K562 (cell line): ENCODE measurements at regions not wholly inside any gene's neighbourhood (a gene's known extent, or its start where the extent isn't known, plus 50 kb on each side); places are given as distances from the start of the nearest gene placed in this dataset.

ENCODE experiments used
- ATAC-seq: fragments of 200-7000 bp; cut with Tn5 transposase; 3 replicates; pipeline ENCODE4 v1.9.1; 2020; ENCODE audit warnings: moderate library complexity
- BruUV-seq: library from RNA; stranded (reverse); fragments of 400-500 nt; replicated peaks from 2 replicates; lab custom pipeline; 2021; lab: Mats Ljungman, UMichigan
- CTCF ChIA-PET: fragments of 300-600 bp; formaldehyde crosslinking; extraction: SDS; loops from one replicate; lab custom pipeline; 2021; ENCODE audit warnings: low intra/inter-chr PET ratio; lab: Yijun Ruan, JAX
- POLR2A ChIA-PET: fragments of 300-600, 350-650 bp; sonication (Branson Sonifier 250); formaldehyde crosslinking; extraction: SDS; loops from one replicate; lab custom pipeline; 2021; ENCODE audit warnings: antibody characterized with exemption, inconsistent platforms; lab: Yijun Ruan, JAX
- DNase-seq, 4 experiments: peaks; one replicate each; pipeline versions ENCODE4 v3.0.0 to v3.0.0-alpha.2; 2011 to 2018; ENCODE audit warnings: low spot score in 3 of 4, mixed read lengths in 3 of 4; ENCODE audit errors: extremely low read depth in 1 of 4
- FAIRE-seq: peaks from 2 replicates; lab custom pipeline; 2011; peaks lifted over from hg19 to GRCh38; lab: Jason Lieb, UNC
- H2AFZ ChIP-seq: 2 replicates; pipeline ENCODE4 v1.6.0; 2011; ENCODE audit warnings: low read depth, low read length, control low read depth, inconsistent platforms
- H3K27ac ChIP-seq: fragments of 200-600 bp; 3 replicates; pipeline ENCODE4 v1.8.0; 2011; ENCODE audit warnings: low read depth, mild to moderate bottlenecking, control low read depth, inconsistent platforms, low read length, moderate library complexity, mixed read lengths; ENCODE audit errors: extremely low read depth
- H3K27me3 ChIP-seq, 2 experiments: fragments of 300-600 bp in 1 of 2; 2 replicates in 1 of 2; 3 replicates in 1 of 2; pipeline versions ENCODE4 v1.6.0 to v1.8.0; 2011; ENCODE audit warnings: inconsistent platforms in 2 of 2, low read length in 2 of 2, mild to moderate bottlenecking in 1 of 2, mixed read lengths in 1 of 2, moderate library complexity in 1 of 2; ENCODE audit not compliant: control insufficient read depth in 2 of 2, insufficient read depth in 2 of 2
- H3K36me3 ChIP-seq: fragments of 300-600 bp; 3 replicates; pipeline ENCODE4 v1.8.0; 2011; ENCODE audit warnings: mild to moderate bottlenecking, low read length, inconsistent platforms; ENCODE audit not compliant: control insufficient read depth, insufficient read depth
- H3K4me1 ChIP-seq, 2 experiments: fragments of 200-600 bp in 1 of 2; replicated peaks in 1 of 2; 2 replicates in 1 of 2; 3 replicates in 1 of 2; pipeline versions ENCODE4 v1.5.1 to v1.8.0; 2011; ENCODE audit warnings: inconsistent platforms in 2 of 2, low read length in 2 of 2, mild to moderate bottlenecking in 1 of 2, mixed read lengths in 1 of 2, moderate library complexity in 1 of 2; ENCODE audit not compliant: control insufficient read depth in 2 of 2, insufficient read depth in 2 of 2
- H3K4me2 ChIP-seq: 2 replicates; pipeline ENCODE4 v1.6.1; 2011; ENCODE audit warnings: low read length, control low read depth, inconsistent platforms, mixed read lengths; ENCODE audit not compliant: insufficient read depth
- H3K4me3 ChIP-seq: fragments of 200-600 bp; sonication (generic), shearing (Covaris generic); 2 replicates; pipeline ENCODE4 v1.5.1; 2016; ENCODE audit warnings: control low read depth, inconsistent platforms
- H3K79me2 ChIP-seq: fragments of 200-600 bp; 3 replicates; pipeline ENCODE4 v1.8.0; 2011; ENCODE audit warnings: low read length, inconsistent platforms; ENCODE audit not compliant: control insufficient read depth, insufficient read depth
- H3K9ac ChIP-seq, 2 experiments: 2 replicates each; pipeline versions ENCODE4 v1.6.0 to v1.6.1; 2011; ENCODE audit warnings: low read depth in 2 of 2, low read length in 2 of 2, control low read depth in 1 of 2, inconsistent platforms in 1 of 2, mild to moderate bottlenecking in 1 of 2, mixed read lengths in 1 of 2; ENCODE audit not compliant: insufficient read depth in 1 of 2
- H3K9me1 ChIP-seq: one replicate; pipeline ENCODE4 v1.6.0; 2011; ENCODE audit warnings: inconsistent platforms, mild to moderate bottlenecking, low read length, moderate library complexity; ENCODE audit not compliant: control insufficient read depth, insufficient read depth
- H3K9me3 ChIP-seq: replicated peaks from 2 replicates; pipeline ENCODE4 v1.5.1; 2011; ENCODE audit warnings: low read depth, low read length, inconsistent platforms; ENCODE audit not compliant: control insufficient read depth, insufficient read depth
- H4K20me1 ChIP-seq: replicated peaks from 2 replicates; pipeline ENCODE4 v1.6.1; 2011; ENCODE audit warnings: low read length, inconsistent platforms, mixed read lengths; ENCODE audit not compliant: control insufficient read depth, insufficient read depth
- CBX5 ChIP-seq: IDR thresholded peaks from 2 replicates; pipeline ENCODE4 v1.6.1; 2014; ENCODE audit warnings: low read depth, borderline replicate concordance
- CTCF ChIP-seq, 3 experiments: IDR thresholded peaks in 2 of 3; conservative IDR thresholded peaks in 1 of 3; 2 replicates each; pipeline ENCODE4 v1.5.1; 2011 to 2012; ENCODE audit warnings: low read length in 3 of 3, mild to moderate bottlenecking in 3 of 3, control low read depth in 2 of 3, improper control_type of control experiment in 1 of 3, inconsistent platforms in 1 of 3, low read depth in 1 of 3, mixed read lengths in 1 of 3, moderate library complexity in 1 of 3; ENCODE audit not compliant: insufficient read depth in 2 of 3
- DACH1 ChIP-seq: fragments of 450-650 bp; IDR thresholded peaks from 2 replicates; pipeline ENCODE4 v1.6.1; 2018; ENCODE audit not compliant: partially characterized antibody
- FOXP1 ChIP-seq: sonication (generic); formaldehyde crosslinking; IDR thresholded peaks from 2 replicates; pipeline ENCODE4 v1.8.0; 2022; ENCODE audit warnings: mild to moderate bottlenecking, missing genetic modification reagents
- NCOA1 ChIP-seq: fragments of 450-650 bp; IDR thresholded peaks from 2 replicates; pipeline ENCODE4 v1.6.1; 2016; ENCODE audit warnings: low read depth
- RAD21 ChIP-seq, 2 experiments: fragments of 250-450 bp in 1 of 2; fragments of 450-650 bp in 1 of 2; sonication (Bioruptor Pico) in 1 of 2; formaldehyde crosslinking in 1 of 2; IDR thresholded peaks in 1 of 2; conservative IDR thresholded peaks in 1 of 2; 2 replicates each; pipeline versions ENCODE4 v1.4.0 to v1.8.0; 2020 to 2022; ENCODE audit warnings: mild to moderate bottlenecking in 2 of 2, moderate library complexity in 1 of 2
- TBP ChIP-seq: optimal IDR thresholded peaks from 2 replicates; pipeline ENCODE3; 2011; ENCODE audit warnings: low read depth, low read length, improper control_type of control experiment
- ZNF699 ChIP-seq: fragments of 250-450 bp; sonication (Bioruptor Pico); IDR thresholded peaks from 2 replicates; pipeline ENCODE4 v1.8.0; 2021; ENCODE audit warnings: mild to moderate bottlenecking, moderate library complexity; ENCODE audit not compliant: insufficient replicate concordance
- ZNF778 ChIP-seq: fragments of 450-650 bp; formaldehyde crosslinking; IDR thresholded peaks from 2 replicates; pipeline ENCODE4 v1.4.0; 2020; ENCODE audit warnings: mild to moderate bottlenecking, moderate library complexity
- WGBS: fragments of 100-300 bp; shearing (Covaris generic); methylation state at CpG from one replicate; pipeline ENCODE4 v1.1.6; 2016; ENCODE audit warnings: low coverage, mixed read lengths; ENCODE audit not compliant: insufficient coverage; ENCODE audit errors: missing lambda C conversion rate; 5-methylcytosine and 5-hydroxymethylcytosine counted together
- in situ Hi-C: fragments of 300-500 bp; cut with MboI; formaldehyde crosslinking; loops from 4 replicates; pipeline ENCODE4 v1.15.0; 2018; ENCODE audit warnings: inconsistent platforms, mixed read lengths
- intact Hi-C: fragments of 100-400 bp; cut with micrococcal nuclease; formaldehyde crosslinking; loops from 2 replicates; pipeline ENCODE4 v1.14.2; 2022
- TF ChIP-seq, protein P1 (sequence below): fragments of 250-450 bp; sonication (Bioruptor Pico); IDR thresholded peaks from 2 replicates; pipeline ENCODE4 v1.8.0; 2021; ENCODE audit warnings: mild to moderate bottlenecking, moderate library complexity
- TF ChIP-seq, protein P2 (sequence below), 2 experiments: fragments of 450-650 bp in 1 of 2; IDR thresholded peaks; 2 replicates each; pipeline ENCODE4 v1.6.1; 2011 to 2017; ENCODE audit warnings: low read depth in 2 of 2, antibody characterized with exemption in 1 of 2, borderline replicate concordance in 1 of 2, low read length in 1 of 2, mild to moderate bottlenecking in 1 of 2, mixed read lengths in 1 of 2; ENCODE audit not compliant: control insufficient read depth in 1 of 2

GRCh38 chr12:105455261-105455660 lies 124.8 kb downstream of the C12orf75 start:
- POLR2A ChIA-PET = interaction anchor here (0.6 to 1.2 kb wide), 2 partner anchors 15 to 479 kb away, joined by 3 to 4 read pairs; no protein-coding TSS in a partner anchor

More at GRCh38 chr12:105455261-105455660, 124.8 kb downstream of the C12orf75 start:
- ATAC-seq (no peak), DNase-seq (no peak), FAIRE-seq (no peak)
- CTCF ChIA-PET = no interaction called here
- H3K4me3 ChIP-seq = no peak overlapping the region
- in situ Hi-C loops = no loop called here
- intact Hi-C loops = no loop called here
- no peak overlapping the region for H3K27ac ChIP-seq
- H4K20me1 ChIP-seq = no peaks in the 10 kb centered on the region
- H3K4me1 ChIP-seq = no peaks in the 10 kb centered on the region
- H3K9me3 ChIP-seq = no peaks in the 10 kb centered on the region
- BruUV-seq = no TSS peak
- no peaks in the 10 kb centered on the region; a peak in 1 of 5 replicates for H3K27me3 ChIP-seq
- TF ChIP-seq CTCF (IDR thresholded peaks at IDR 0.05 in 2 of 3, conservative IDR thresholded peaks at IDR 0.05 in 1 of 3; ENCODE audit: insufficient read depth in 2 of 3, low read depth in 1 of 3, low read length in 3 of 3) = 0 out of 6 replicates have a peak, but pooled peaks of 1 of the 3 experiments have one; percentile 5
- TF ChIP-seq CBX5 = no peak
- TF ChIP-seq DACH1 = no peak
- TF ChIP-seq TBP = no peak
- TF ChIP-seq RAD21 (CRISPR knock-in tag; conservative IDR thresholded peaks at IDR 0.05 in 1 of 2, IDR thresholded peaks at IDR 0.05 in 1 of 2) = 0 out of 4 replicates have a peak, but pooled peaks of 1 of the 2 experiments have one; percentile 4
- no peak for TF ChIP-seq ZNF699 (CRISPR knock-in tag)
- TF ChIP-seq FOXP1 = no peak
- no peak for TF ChIP-seq ZNF778 (CRISPR knock-in tag)
- TF ChIP-seq, protein P1, sequence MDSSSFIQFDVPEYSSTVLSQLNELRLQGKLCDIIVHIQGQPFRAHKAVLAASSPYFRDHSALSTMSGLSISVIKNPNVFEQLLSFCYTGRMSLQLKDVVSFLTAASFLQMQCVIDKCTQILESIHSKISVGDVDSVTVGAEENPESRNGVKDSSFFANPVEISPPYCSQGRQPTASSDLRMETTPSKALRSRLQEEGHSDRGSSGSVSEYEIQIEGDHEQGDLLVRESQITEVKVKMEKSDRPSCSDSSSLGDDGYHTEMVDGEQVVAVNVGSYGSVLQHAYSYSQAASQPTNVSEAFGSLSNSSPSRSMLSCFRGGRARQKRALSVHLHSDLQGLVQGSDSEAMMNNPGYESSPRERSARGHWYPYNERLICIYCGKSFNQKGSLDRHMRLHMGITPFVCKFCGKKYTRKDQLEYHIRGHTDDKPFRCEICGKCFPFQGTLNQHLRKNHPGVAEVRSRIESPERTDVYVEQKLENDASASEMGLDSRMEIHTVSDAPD (CRISPR knock-in tag) = no peak
- TF ChIP-seq, protein P2, sequence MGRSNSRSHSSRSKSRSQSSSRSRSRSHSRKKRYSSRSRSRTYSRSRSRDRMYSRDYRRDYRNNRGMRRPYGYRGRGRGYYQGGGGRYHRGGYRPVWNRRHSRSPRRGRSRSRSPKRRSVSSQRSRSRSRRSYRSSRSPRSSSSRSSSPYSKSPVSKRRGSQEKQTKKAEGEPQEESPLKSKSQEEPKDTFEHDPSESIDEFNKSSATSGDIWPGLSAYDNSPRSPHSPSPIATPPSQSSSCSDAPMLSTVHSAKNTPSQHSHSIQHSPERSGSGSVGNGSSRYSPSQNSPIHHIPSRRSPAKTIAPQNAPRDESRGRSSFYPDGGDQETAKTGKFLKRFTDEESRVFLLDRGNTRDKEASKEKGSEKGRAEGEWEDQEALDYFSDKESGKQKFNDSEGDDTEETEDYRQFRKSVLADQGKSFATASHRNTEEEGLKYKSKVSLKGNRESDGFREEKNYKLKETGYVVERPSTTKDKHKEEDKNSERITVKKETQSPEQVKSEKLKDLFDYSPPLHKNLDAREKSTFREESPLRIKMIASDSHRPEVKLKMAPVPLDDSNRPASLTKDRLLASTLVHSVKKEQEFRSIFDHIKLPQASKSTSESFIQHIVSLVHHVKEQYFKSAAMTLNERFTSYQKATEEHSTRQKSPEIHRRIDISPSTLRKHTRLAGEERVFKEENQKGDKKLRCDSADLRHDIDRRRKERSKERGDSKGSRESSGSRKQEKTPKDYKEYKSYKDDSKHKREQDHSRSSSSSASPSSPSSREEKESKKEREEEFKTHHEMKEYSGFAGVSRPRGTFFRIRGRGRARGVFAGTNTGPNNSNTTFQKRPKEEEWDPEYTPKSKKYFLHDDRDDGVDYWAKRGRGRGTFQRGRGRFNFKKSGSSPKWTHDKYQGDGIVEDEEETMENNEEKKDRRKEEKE (IDR thresholded peaks at IDR 0.05; ENCODE audit: borderline replicate concordance in 1 of 2, control insufficient read depth in 1 of 2, low read depth in 2 of 2, low read length in 1 of 2) = no peak
- TF ChIP-seq NCOA1 = no peak
- WGBS = 0% methylated on average over 3 of the region's 3 CpGs
- H3K79me2 ChIP-seq = no peaks in the 10 kb centered on the region
- H3K4me2 ChIP-seq = no peak overlapping the region
- no peaks in the 10 kb centered on the region for H3K9me1 ChIP-seq
- no peak overlapping the region for H2AFZ ChIP-seq
- H3K36me3 ChIP-seq = no peaks in the 10 kb centered on the region
- no peak overlapping the region for H3K9ac ChIP-seq
